ENCODE measurements at regions not wholly inside any gene's neighbourhood (a gene's known extent, or its start where the extent isn't known, plus 50 kb on each side); places are given as distances from the start of the nearest gene placed in this dataset.

DNA sequence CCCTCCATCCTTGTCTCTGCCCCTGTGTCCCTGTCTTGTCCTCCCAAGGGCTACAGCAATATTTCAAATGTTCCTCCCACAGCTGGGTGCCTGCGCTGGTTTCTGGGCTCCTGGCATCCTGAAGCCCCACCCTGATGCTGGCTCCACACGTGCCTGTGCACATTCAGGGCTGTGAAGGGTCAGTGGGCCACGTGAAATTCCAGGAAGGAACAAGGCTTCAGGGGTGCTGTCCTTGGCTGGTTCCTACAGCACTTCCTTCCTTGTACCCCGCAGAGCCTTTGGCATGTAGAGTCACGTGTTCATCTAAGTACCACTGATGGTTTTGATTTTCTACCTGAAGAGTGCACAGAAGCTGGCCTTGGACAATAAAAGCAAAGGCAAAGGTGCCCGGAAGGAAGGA lies 57.7 kb upstream of the NLK start:
- no peak for DNase-seq (ENCODE audit: low read depth in 2 of 2)
- H3K9me3 ChIP-seq (ENCODE audit: control insufficient read depth, insufficient read depth, low read depth, low read length) = no peaks in the 10 kb centered on the region
- no peaks in the 10 kb centered on the region for H3K79me2 ChIP-seq (ENCODE audit: control insufficient read depth, insufficient read depth, low read length)
- no peak overlapping the region for H3K4me3 ChIP-seq (replicated peaks in 1 of 4; ENCODE audit: control extremely low read depth in 1 of 4, insufficient read depth in 1 of 4, low read depth in 3 of 4, low read length in 4 of 4)
- no peaks in the 10 kb centered on the region for H3K4me1 ChIP-seq (ENCODE audit: control insufficient read depth, extremely low read depth, insufficient read depth, low read length)
- no peaks in the 10 kb centered on the region for H3K36me3 ChIP-seq (ENCODE audit: control insufficient read depth, insufficient read depth, low read length)
- no peaks in the 10 kb centered on the region for H3K27me3 ChIP-seq (ENCODE audit: control insufficient read depth, insufficient read depth, low read length)
- no peak overlapping the region for H3K4me2 ChIP-seq (ENCODE audit: extremely low read depth, insufficient read depth, low read length)
- no peak overlapping the region for H3K27ac ChIP-seq (ENCODE audit: insufficient read depth, low read length)
- no peaks in the 10 kb centered on the region for H4K20me1 ChIP-seq (ENCODE audit: control insufficient read depth, extremely low read depth, insufficient read depth, low read length)
- H2AFZ ChIP-seq (ENCODE audit: low read length) = no peak overlapping the region
- H3K9ac ChIP-seq (ENCODE audit: insufficient read depth, low read length) = no peak overlapping the region
- no peak for TF ChIP-seq EZH2 (IDR thresholded peaks at IDR 0.05; ENCODE audit: low read length, missing control alignments)
- TF ChIP-seq, protein P1, sequence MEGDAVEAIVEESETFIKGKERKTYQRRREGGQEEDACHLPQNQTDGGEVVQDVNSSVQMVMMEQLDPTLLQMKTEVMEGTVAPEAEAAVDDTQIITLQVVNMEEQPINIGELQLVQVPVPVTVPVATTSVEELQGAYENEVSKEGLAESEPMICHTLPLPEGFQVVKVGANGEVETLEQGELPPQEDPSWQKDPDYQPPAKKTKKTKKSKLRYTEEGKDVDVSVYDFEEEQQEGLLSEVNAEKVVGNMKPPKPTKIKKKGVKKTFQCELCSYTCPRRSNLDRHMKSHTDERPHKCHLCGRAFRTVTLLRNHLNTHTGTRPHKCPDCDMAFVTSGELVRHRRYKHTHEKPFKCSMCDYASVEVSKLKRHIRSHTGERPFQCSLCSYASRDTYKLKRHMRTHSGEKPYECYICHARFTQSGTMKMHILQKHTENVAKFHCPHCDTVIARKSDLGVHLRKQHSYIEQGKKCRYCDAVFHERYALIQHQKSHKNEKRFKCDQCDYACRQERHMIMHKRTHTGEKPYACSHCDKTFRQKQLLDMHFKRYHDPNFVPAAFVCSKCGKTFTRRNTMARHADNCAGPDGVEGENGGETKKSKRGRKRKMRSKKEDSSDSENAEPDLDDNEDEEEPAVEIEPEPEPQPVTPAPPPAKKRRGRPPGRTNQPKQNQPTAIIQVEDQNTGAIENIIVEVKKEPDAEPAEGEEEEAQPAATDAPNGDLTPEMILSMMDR (conservative IDR thresholded peaks at IDR 0.05 in 1 of 2, IDR thresholded peaks at IDR 0.05 in 1 of 2; ENCODE audit: low read depth in 1 of 2, low read length in 2 of 2) = no peak

DNA sequence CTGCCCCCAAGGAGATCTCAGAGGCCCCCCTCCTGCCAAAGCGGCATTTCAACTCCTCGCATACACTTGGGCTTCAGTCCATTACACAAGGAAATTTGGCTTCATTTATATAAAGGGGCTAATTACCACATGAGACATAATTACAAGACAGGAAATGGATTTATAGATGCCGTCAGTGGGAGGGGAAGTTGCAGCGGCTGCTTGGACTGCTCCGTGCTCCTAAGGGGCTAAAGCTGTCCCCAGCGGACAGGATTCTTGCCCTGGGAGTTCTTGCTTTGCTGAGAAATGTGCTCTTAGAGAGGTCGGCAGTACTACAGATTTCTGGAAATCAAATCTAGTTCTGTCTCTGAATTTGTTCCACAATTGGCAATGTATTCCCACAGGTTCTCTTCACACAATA lies 57.2 kb upstream of the NLK start:
- Histone ChIP-seq H3K4me2 (ENCODE audit: extremely low read depth, insufficient read depth, low read length) (no peak overlapping the region), H3K79me2 (ENCODE audit: control insufficient read depth, insufficient read depth, low read length) (no peaks in the 10 kb centered on the region), H2AFZ (ENCODE audit: low read length) (no peak overlapping the region), H3K9me3 (ENCODE audit: control insufficient read depth, insufficient read depth, low read depth, low read length) (no peaks in the 10 kb centered on the region), H3K4me1 (ENCODE audit: control insufficient read depth, extremely low read depth, insufficient read depth, low read length) (no peaks in the 10 kb centered on the region), H3K4me3 (replicated peaks in 1 of 4; ENCODE audit: control extremely low read depth in 1 of 4, insufficient read depth in 1 of 4, low read depth in 3 of 4, low read length in 4 of 4) (no peak overlapping the region), H3K9ac (ENCODE audit: insufficient read depth, low read length) (no peak overlapping the region), H3K27ac (ENCODE audit: insufficient read depth, low read length) (no peak overlapping the region), H3K36me3 (ENCODE audit: control insufficient read depth, insufficient read depth, low read length) (no peaks in the 10 kb centered on the region), H3K27me3 (ENCODE audit: control insufficient read depth, insufficient read depth, low read length) (no peaks in the 10 kb centered on the region), H4K20me1 (ENCODE audit: control insufficient read depth, extremely low read depth, insufficient read depth, low read length) (no peaks in the 10 kb centered on the region)
- no peak for TF ChIP-seq EZH2 (IDR thresholded peaks at IDR 0.05; ENCODE audit: low read length, missing control alignments)
- TF ChIP-seq, protein P1 (conservative IDR thresholded peaks at IDR 0.05 in 1 of 2, IDR thresholded peaks at IDR 0.05 in 1 of 2; ENCODE audit: low read depth in 1 of 2, low read length in 2 of 2) = no peak
- DNase-seq (ENCODE audit: low read depth in 2 of 2) = no peak

DNA sequence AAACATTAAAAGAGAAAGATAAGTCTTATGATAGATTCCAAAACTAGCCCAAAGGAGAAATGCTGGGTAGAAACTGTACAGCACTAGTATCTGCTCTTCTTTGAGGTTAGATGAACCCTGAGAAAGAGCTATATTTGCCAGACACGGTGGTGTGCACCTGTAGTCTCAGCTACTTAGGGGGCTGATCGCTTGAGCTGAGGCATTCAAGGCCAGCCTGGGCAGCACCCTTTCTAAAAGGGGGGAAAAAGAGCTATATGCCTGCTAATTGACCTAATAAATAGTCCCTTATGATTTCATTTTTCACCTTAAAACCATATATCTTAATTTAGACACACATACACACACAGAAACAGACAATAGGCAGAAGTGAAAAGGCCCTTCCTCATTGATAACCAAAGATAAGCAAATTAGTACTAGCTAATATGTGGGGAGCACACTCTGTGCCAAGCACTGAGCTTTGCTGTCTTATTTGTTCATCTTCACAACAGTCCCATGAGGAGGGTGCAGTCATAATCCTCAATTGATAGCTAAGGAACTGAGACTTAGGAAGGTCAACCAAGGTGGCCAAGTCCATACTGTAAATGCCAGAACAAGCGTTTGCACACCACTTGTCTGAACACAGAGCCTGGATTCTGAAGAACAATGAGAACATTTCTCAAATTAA lies 56.6 kb upstream of the NLK start:
- no peak overlapping the region for H3K9ac ChIP-seq (ENCODE audit: insufficient read depth, low read length)
- no peaks in the 10 kb centered on the region for H3K27me3 ChIP-seq (ENCODE audit: control insufficient read depth, insufficient read depth, low read length)
- H3K4me1 ChIP-seq (ENCODE audit: control insufficient read depth, extremely low read depth, insufficient read depth, low read length) = no peaks in the 10 kb centered on the region
- DNase-seq (ENCODE audit: low read depth in 2 of 2) = no peak
- H3K9me3 ChIP-seq (ENCODE audit: control insufficient read depth, insufficient read depth, low read depth, low read length) = no peaks in the 10 kb centered on the region
- TF ChIP-seq EZH2 (IDR thresholded peaks at IDR 0.05; ENCODE audit: low read length, missing control alignments) = no peak
- TF ChIP-seq, protein P1 (conservative IDR thresholded peaks at IDR 0.05 in 1 of 2, IDR thresholded peaks at IDR 0.05 in 1 of 2; ENCODE audit: low read depth in 1 of 2, low read length in 2 of 2) = no peak
- no peaks in the 10 kb centered on the region for H3K36me3 ChIP-seq (ENCODE audit: control insufficient read depth, insufficient read depth, low read length)
- H3K4me2 ChIP-seq (ENCODE audit: extremely low read depth, insufficient read depth, low read length) = no peak overlapping the region
- no peak overlapping the region for H3K4me3 ChIP-seq (replicated peaks in 1 of 4; ENCODE audit: control extremely low read depth in 1 of 4, insufficient read depth in 1 of 4, low read depth in 3 of 4, low read length in 4 of 4)
- H4K20me1 ChIP-seq (ENCODE audit: control insufficient read depth, extremely low read depth, insufficient read depth, low read length) = no peaks in the 10 kb centered on the region
- no peaks in the 10 kb centered on the region for H3K79me2 ChIP-seq (ENCODE audit: control insufficient read depth, insufficient read depth, low read length)
- no peak overlapping the region for H3K27ac ChIP-seq (ENCODE audit: insufficient read depth, low read length)
- no peak overlapping the region for H2AFZ ChIP-seq (ENCODE audit: low read length)
